ENCODE measurements at regions not wholly inside any gene's neighbourhood (a gene's known extent, or its start where the extent isn't known, plus 50 kb on each side); places are given as distances from the start of the nearest gene placed in this dataset.
"Not testable (repeated sequence)": the region's sequence is repeated elsewhere in the genome, so short reads cannot be mapped to it uniquely, and the experiment has no call there.

GRCh38 chr7:149605696-149606095 is 108.1 kb upstream of the ZNF746 start:
- no peaks in the 10 kb centered on the region for H3K27me3 ChIP-seq
- no peak for DNase-seq (ENCODE audit: extremely low spot score in 2 of 2)
- intact Hi-C loops (cut with DNase I), result no loop called here
- no peaks in the 10 kb centered on the region for H3K4me1 ChIP-seq
- H3K4me3 ChIP-seq, result no peak overlapping the region
- TF ChIP-seq CTCF (IDR thresholded peaks at IDR 0.05), result no peak
- TF ChIP-seq POLR2AphosphoS5 (IDR thresholded peaks at IDR 0.05; ENCODE audit: insufficient read depth in 1 of 2, low read depth in 1 of 2), result no peak
- no peak for TF ChIP-seq POLR2A (IDR thresholded peaks at IDR 0.05)
- H3K36me3 ChIP-seq, result peaks cover 0 to 21% of the 10 kb centered on the region in 2 donors
- no peaks in the 10 kb centered on the region for H3K9me3 ChIP-seq
- H3K27ac ChIP-seq, result no peak overlapping the region

GRCh38 chr7:149604521-149604920 is 106.9 kb upstream of the ZNF746 start:
- Histone ChIP-seq H3K36me3 (peaks cover 0 to 21% of the 10 kb centered on the region in 2 donors), H3K27me3 (no peaks in the 10 kb centered on the region), H3K4me3 (no peak overlapping the region), H3K27ac (no peak overlapping the region), H3K4me1 (no peaks in the 10 kb centered on the region), H3K9me3 (no peaks in the 10 kb centered on the region)
- intact Hi-C loops (cut with DNase I), result no loop called here
- TF ChIP-seq CTCF (IDR thresholded peaks at IDR 0.05), result no peak
- TF ChIP-seq POLR2A (IDR thresholded peaks at IDR 0.05), result no peak
- no peak for TF ChIP-seq POLR2AphosphoS5 (IDR thresholded peaks at IDR 0.05; ENCODE audit: insufficient read depth in 1 of 2, low read depth in 1 of 2)
- DNase-seq (ENCODE audit: extremely low spot score in 2 of 2), result no peak

GRCh38 chr7:149600669-149601330 is 103.2 kb upstream of the ZNF746 start:
- H3K4me3 ChIP-seq; intact Hi-C loops (cut with DNase I); H3K27me3 ChIP-seq; H3K4me1 ChIP-seq; H3K27ac ChIP-seq; DNase-seq (ENCODE audit: extremely low spot score in 2 of 2); H3K9me3 ChIP-seq: not testable (repeated sequence)
- H3K36me3 ChIP-seq, result peaks cover 0 to 29% of the 10 kb centered on the region in 2 donors

GRCh38 chr7:149599636-149600206 is 102.1 kb upstream of the ZNF746 start:
- DNase-seq (ENCODE audit: extremely low spot score in 2 of 2), result no peak
- Histone ChIP-seq H3K36me3 (peaks cover 0 to 29% of the 10 kb centered on the region in 2 donors), H3K4me3 (no peak overlapping the region), H3K27ac (no peak overlapping the region), H3K9me3 (no peaks in the 10 kb centered on the region), H3K27me3 (no peaks in the 10 kb centered on the region), H3K4me1 (no peaks in the 10 kb centered on the region)
- intact Hi-C loops (cut with DNase I), result no loop called here
- TF ChIP-seq POLR2AphosphoS5 (IDR thresholded peaks at IDR 0.05; ENCODE audit: insufficient read depth in 1 of 2, low read depth in 1 of 2) (no peak), POLR2A (IDR thresholded peaks at IDR 0.05) (no peak)

DNA sequence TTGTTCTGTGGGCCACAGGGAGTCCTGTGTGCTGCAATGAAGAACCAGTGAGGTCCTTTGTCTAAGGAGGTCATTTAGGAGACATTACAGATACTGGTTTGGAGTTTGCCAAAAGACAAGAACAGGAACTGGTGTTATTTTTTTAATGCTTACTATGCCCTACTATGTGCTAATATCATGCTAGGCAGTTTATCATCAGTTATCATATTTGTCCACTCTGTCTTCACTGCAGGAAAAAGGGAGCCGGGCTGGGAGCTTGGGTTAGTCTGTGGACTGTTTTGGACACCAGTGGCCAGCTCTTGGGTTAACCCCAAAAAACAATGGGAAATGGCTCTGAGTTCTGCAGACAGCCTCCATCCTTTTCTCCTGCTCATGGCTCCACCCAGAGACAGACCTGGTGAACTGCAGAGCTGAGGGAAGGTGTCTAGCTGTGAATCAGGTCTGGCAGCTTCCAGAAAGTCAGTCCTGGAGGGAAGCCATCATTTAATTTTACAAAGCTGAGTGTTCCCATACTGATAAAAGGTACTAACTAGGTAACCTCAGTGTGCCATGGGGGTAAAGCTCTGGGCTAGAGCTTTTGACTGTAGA is 101.2 kb upstream of the ZNF746 start:
- H3K36me3 ChIP-seq, result peaks cover 0 to 20% of the 10 kb centered on the region in 2 donors
- H3K4me1 ChIP-seq, result no peaks in the 10 kb centered on the region
- H3K27me3 ChIP-seq, result no peaks in the 10 kb centered on the region
- no peaks in the 10 kb centered on the region for H3K9me3 ChIP-seq
- intact Hi-C loops (cut with DNase I), result no loop called here
- no peak overlapping the region for H3K4me3 ChIP-seq
- DNase-seq (ENCODE audit: extremely low spot score in 2 of 2), result no peak
- no peak overlapping the region for H3K27ac ChIP-seq
- TF ChIP-seq POLR2A (IDR thresholded peaks at IDR 0.05), result no peak
- TF ChIP-seq POLR2AphosphoS5 (IDR thresholded peaks at IDR 0.05; ENCODE audit: insufficient read depth in 1 of 2, low read depth in 1 of 2), result no peak
- TF ChIP-seq CTCF (IDR thresholded peaks at IDR 0.05), result no peak

DNA sequence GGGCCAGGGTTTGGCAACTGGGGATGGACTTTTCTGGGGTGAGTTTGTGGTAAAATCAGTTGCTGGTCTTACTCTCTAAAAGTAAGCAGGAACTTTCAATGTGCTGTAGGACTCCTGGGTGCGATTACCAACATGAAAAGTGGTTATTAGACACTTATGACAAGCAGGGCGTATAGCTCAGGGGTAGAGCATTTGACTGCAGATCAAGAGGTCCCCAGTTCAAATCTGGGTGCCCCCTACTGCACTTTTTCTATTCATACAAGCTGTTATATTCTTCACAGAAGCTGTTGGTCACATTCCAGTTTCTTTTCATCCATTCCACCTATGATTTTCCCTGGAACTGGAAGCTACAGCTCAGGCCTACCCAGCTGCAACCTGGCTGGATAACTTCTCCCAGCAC is 100.2 kb upstream of the ZNF746 start:
- intact Hi-C loops (cut with DNase I); H3K4me3 ChIP-seq; H3K9me3 ChIP-seq; DNase-seq (ENCODE audit: extremely low spot score in 2 of 2); H3K27ac ChIP-seq; H3K4me1 ChIP-seq; H3K27me3 ChIP-seq: not testable (repeated sequence)
- peaks cover 0 to 19% of the 10 kb centered on the region in 2 donors for H3K36me3 ChIP-seq

Measured in vagina (tissue), 2 donors.